ENCODE measurements at regions not wholly inside any gene's neighbourhood (a gene's known extent, or its start where the extent isn't known, plus 50 kb on each side); places are given as distances from the start of the nearest gene placed in this dataset.

DNA sequence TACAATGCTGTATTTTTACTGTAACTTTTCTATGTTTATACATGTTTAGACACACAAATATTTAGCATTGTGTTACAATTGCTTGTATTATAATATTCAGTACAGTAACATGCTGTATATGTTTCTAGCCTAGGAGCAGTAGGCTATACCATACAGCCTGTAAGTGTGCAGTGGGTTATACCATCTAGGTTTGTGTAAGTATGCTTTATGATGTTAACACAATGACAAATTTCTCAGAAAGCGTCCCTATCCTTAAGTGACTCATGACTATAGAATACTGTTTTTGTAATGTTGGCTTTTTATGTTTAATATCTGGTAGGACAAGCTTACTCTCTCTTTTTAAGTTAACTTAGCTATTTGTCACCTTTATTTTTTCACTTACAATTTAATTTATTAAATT, 127.5 kb upstream of the THRB start (continued):
- TF ChIP-seq GABPA (IDR thresholded peaks at IDR 0.05; ENCODE audit: borderline replicate concordance, insufficient read depth, low read length) = no peak
- no peak for TF ChIP-seq KDM5A (IDR thresholded peaks at IDR 0.05; ENCODE audit: low read length)
- TF ChIP-seq TAF1 (IDR thresholded peaks at IDR 0.05; ENCODE audit: low read depth, low read length) = no peak
- TF ChIP-seq USF2 (IDR thresholded peaks at IDR 0.05; ENCODE audit: low read length) = no peak
- TF ChIP-seq FOSL1 (IDR thresholded peaks at IDR 0.05; ENCODE audit: insufficient read depth, low read depth, low read length) = no peak

Measured in H1 (cell line).